Osteocyte (in vitro differentiated cells): ENCODE measurements at regions not wholly inside any gene's neighbourhood (a gene's known extent, or its start where the extent isn't known, plus 50 kb on each side); places are given as distances from the start of the nearest gene placed in this dataset.

Experiments used
- DNase-seq: peaks from one replicate; pipeline ENCODE4 v3.0.0; 2021; ENCODE audit warnings: mixed read lengths; ENCODE audit not compliant: unreplicated experiment; ENCODE audit errors: extremely low spot score
- H3K27ac Mint-ChIP-seq: one replicate; pipeline ENCODE4 v1.8.0; 2021; ENCODE audit warnings: mild to moderate bottlenecking, mixed read lengths; ENCODE audit not compliant: unreplicated experiment
- H3K27me3 Mint-ChIP-seq: one replicate; pipeline ENCODE4 v1.8.0; 2021; ENCODE audit warnings: mixed read lengths; ENCODE audit not compliant: unreplicated experiment
- H3K36me3 Mint-ChIP-seq: one replicate; pipeline ENCODE4 v1.8.0; 2021; ENCODE audit warnings: mixed read lengths; ENCODE audit not compliant: unreplicated experiment
- H3K4me1 Mint-ChIP-seq: one replicate; pipeline ENCODE4 v1.8.0; 2021; ENCODE audit warnings: mixed read lengths; ENCODE audit not compliant: unreplicated experiment
- H3K4me3 Mint-ChIP-seq: one replicate; pipeline ENCODE4 v1.8.0; 2021; ENCODE audit warnings: mild to moderate bottlenecking, moderate library complexity, mixed read lengths; ENCODE audit not compliant: unreplicated experiment
- H3K9me3 Mint-ChIP-seq: one replicate; pipeline ENCODE4 v1.8.0; 2021; ENCODE audit warnings: mixed read lengths; ENCODE audit not compliant: unreplicated experiment
- CTCF ChIP-seq: fragments of 200-600 bp; sonication (generic); IDR thresholded peaks from 2 replicates; pipeline ENCODE4 v1.5.0; 2021; ENCODE audit warnings: antibody characterized with exemption, mild to moderate bottlenecking, moderate library complexity

- TF ChIP-seq CTCF: no peak
- Mint-ChIP-seq H3K4me1 (no peaks in the 10 kb centered on the region), H3K36me3 (no peaks in the 10 kb centered on the region), H3K27ac (no peak overlapping the region), H3K27me3 (no peaks in the 10 kb centered on the region), H3K4me3 (no peak overlapping the region), H3K9me3 (no peaks in the 10 kb centered on the region)
- DNase-seq: no peak
Observed at GRCh38 chr10:9010093-9010492, 955.6 kb downstream of the GATA3 start.

DNA sequence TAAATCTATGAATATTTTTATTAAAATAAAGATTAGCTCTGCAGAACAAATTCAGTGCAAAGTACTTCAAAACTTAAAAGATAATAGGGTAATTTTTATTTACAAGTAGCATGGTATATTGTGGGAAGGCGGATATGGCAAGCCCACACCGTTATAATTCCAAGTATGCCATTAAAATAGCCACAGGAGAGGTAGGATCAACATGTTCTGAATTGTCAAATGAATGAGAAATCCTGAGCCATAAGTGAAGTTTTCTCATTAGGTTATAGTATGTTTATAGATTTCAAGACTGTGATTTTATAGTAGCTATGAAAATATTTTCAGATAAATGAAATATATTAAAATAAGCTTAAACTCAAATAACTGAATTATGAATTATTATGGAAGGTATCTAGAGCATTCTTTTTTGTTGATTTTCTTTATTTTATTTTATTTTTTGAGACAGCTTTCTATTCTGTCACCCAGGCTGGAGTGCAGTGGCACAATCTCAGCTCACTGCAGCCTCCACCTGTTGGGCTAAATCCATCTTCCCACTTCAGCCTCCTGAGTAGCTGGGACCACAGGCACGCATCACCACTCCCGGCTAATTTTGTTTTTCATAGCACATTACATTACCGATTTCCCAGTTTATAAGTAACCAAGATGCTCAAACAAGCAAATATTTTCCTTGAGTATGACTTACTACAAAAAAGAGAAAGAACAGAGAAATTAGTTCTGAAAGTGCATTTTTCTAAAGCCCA, 956.6 kb downstream of the GATA3 start:
- H3K9me3 Mint-ChIP-seq: no peaks in the 10 kb centered on the region
- H3K36me3 Mint-ChIP-seq: no peaks in the 10 kb centered on the region
- no peak for TF ChIP-seq CTCF
- H3K27me3 Mint-ChIP-seq: no peaks in the 10 kb centered on the region
- H3K27ac Mint-ChIP-seq: no peak overlapping the region
- no peaks in the 10 kb centered on the region for H3K4me1 Mint-ChIP-seq
- no peak overlapping the region for H3K4me3 Mint-ChIP-seq
- DNase-seq: no peak

GRCh38 chr10:9012312-9012711, 957.8 kb downstream of the GATA3 start:
- no peaks in the 10 kb centered on the region for H3K27me3 Mint-ChIP-seq
- no peak overlapping the region for H3K4me3 Mint-ChIP-seq
- no peak overlapping the region for H3K27ac Mint-ChIP-seq
- no peak for TF ChIP-seq CTCF
- DNase-seq: no peak
- H3K9me3 Mint-ChIP-seq: no peaks in the 10 kb centered on the region
- no peaks in the 10 kb centered on the region for H3K4me1 Mint-ChIP-seq
- no peaks in the 10 kb centered on the region for H3K36me3 Mint-ChIP-seq

GRCh38 chr10:9015005-9015404, 960.5 kb downstream of the GATA3 start:
- Mint-ChIP-seq H3K36me3 (no peaks in the 10 kb centered on the region), H3K4me1 (no peaks in the 10 kb centered on the region), H3K9me3 (no peaks in the 10 kb centered on the region), H3K27me3 (no peaks in the 10 kb centered on the region), H3K4me3 (no peak overlapping the region), H3K27ac (no peak overlapping the region)
- no peak for DNase-seq
- no peak for TF ChIP-seq CTCF

- Mint-ChIP-seq H3K27ac (no peak overlapping the region), H3K36me3 (no peaks in the 10 kb centered on the region), H3K9me3 (no peaks in the 10 kb centered on the region), H3K27me3 (no peaks in the 10 kb centered on the region), H3K4me3 (no peak overlapping the region), H3K4me1 (no peaks in the 10 kb centered on the region)
- no peak for DNase-seq
- no peak for TF ChIP-seq CTCF
Observed at GRCh38 chr10:9015447-9015846, 961.0 kb downstream of the GATA3 start.
